ENCODE measurements at regions not wholly inside any gene's neighbourhood (a gene's known extent, or its start where the extent isn't known, plus 50 kb on each side); places are given as distances from the start of the nearest gene placed in this dataset.

GRCh38 chr6:155782320-155782731, 326.7 kb upstream of the NOX3 start:
- Histone ChIP-seq H3K36me3 (no peaks in the 10 kb centered on the region), H3K4me1 (ENCODE audit: control insufficient read depth in 1 of 2, low read depth in 2 of 2) (peaks cover 3 to 14% of the 10 kb centered on the region in 2 donors), H3K9me3 (no peaks in the 10 kb centered on the region), H3K27me3 (replicated peaks; ENCODE audit: insufficient read depth) (no peaks in the 10 kb centered on the region), H3K4me3 (no peak overlapping the region), H3K27ac (peak overlapping the region; percentile 9 to 34)
- no peak for DNase-seq (ENCODE audit: low spot score)
- no peak for TF ChIP-seq CTCF (IDR thresholded peaks at IDR 0.05)
- peak; percentile 95 for ATAC-seq (ENCODE audit: insufficient number of reproducible peaks, low FRiP score, low read depth)

- DNase-seq (ENCODE audit: low spot score) (no peak), ATAC-seq (ENCODE audit: insufficient number of reproducible peaks, low FRiP score, low read depth) (no peak)
- Histone ChIP-seq H3K4me3 (no peak overlapping the region), H3K36me3 (no peaks in the 10 kb centered on the region), H3K4me1 (ENCODE audit: control insufficient read depth in 1 of 2, low read depth in 2 of 2) (peaks cover 3 to 14% of the 10 kb centered on the region in 2 donors), H3K27me3 (replicated peaks; ENCODE audit: insufficient read depth) (no peaks in the 10 kb centered on the region), H3K27ac (no peak overlapping the region), H3K9me3 (no peaks in the 10 kb centered on the region)
- no peak for TF ChIP-seq CTCF (IDR thresholded peaks at IDR 0.05)
Measured at GRCh38 chr6:155779456-155779855, 323.8 kb upstream of the NOX3 start.

- Histone ChIP-seq H3K4me3 (no peak overlapping the region), H3K36me3 (no peaks in the 10 kb centered on the region), H3K4me1 (ENCODE audit: control insufficient read depth in 1 of 2, low read depth in 2 of 2) (peaks cover 3 to 14% of the 10 kb centered on the region in 2 donors), H3K27me3 (replicated peaks; ENCODE audit: insufficient read depth) (no peaks in the 10 kb centered on the region), H3K9me3 (no peaks in the 10 kb centered on the region), H3K27ac (no peak overlapping the region)
- TF ChIP-seq CTCF (IDR thresholded peaks at IDR 0.05) = no peak
- ATAC-seq (ENCODE audit: insufficient number of reproducible peaks, low FRiP score, low read depth) = no peak
- no peak for DNase-seq (ENCODE audit: low spot score)
Measured at GRCh38 chr6:155778336-155778735, 322.7 kb upstream of the NOX3 start.

- H3K4me3 ChIP-seq = no peak overlapping the region
Measured at GRCh38 chr6:155771822-155772221, 316.2 kb upstream of the NOX3 start.

GRCh38 chr6:155770856-155771255, 315.2 kb upstream of the NOX3 start:
- TF ChIP-seq CTCF (IDR thresholded peaks at IDR 0.05) = no peak
- no peaks in the 10 kb centered on the region for H3K36me3 ChIP-seq
- no peaks in the 10 kb centered on the region for H3K4me1 ChIP-seq (ENCODE audit: control insufficient read depth in 1 of 2, low read depth in 2 of 2)
- H3K9me3 ChIP-seq = peaks cover 2% of the 10 kb centered on the region
- no peak overlapping the region for H3K4me3 ChIP-seq
- DNase-seq (ENCODE audit: low spot score) (no peak), ATAC-seq (ENCODE audit: insufficient number of reproducible peaks, low FRiP score, low read depth) (no peak)
- no peaks in the 10 kb centered on the region for H3K27me3 ChIP-seq (replicated peaks; ENCODE audit: insufficient read depth)
- H3K27ac ChIP-seq = no peak overlapping the region

More at GRCh38 chr6:155771822-155772221, 316.2 kb upstream of the NOX3 start:
- Histone ChIP-seq H3K4me1 (ENCODE audit: control insufficient read depth in 1 of 2, low read depth in 2 of 2) (no peaks in the 10 kb centered on the region), H3K9me3 (peaks cover 2% of the 10 kb centered on the region), H3K36me3 (no peaks in the 10 kb centered on the region), H3K27me3 (replicated peaks; ENCODE audit: insufficient read depth) (no peaks in the 10 kb centered on the region), H3K27ac (no peak overlapping the region)
- ATAC-seq (ENCODE audit: insufficient number of reproducible peaks, low FRiP score, low read depth) (no peak), DNase-seq (ENCODE audit: low spot score) (no peak)
- no peak for TF ChIP-seq CTCF (IDR thresholded peaks at IDR 0.05)

All from thoracic aorta (tissue), 2 donors.